Gastrocnemius medialis (tissue), 4 donors: ENCODE measurements at regions not wholly inside any gene's neighbourhood (a gene's known extent, or its start where the extent isn't known, plus 50 kb on each side); places are given as distances from the start of the nearest gene placed in this dataset.

Source experiments
- ATAC-seq, 2 donors: fragments of 150-250 bp; one replicate each; pipeline ENCODE4 v1.9.1; 2016
- DNase-seq, 2 donors: peaks; one replicate each; pipeline ENCODE4 v3.0.0-alpha.2; 2019
- H3K27ac ChIP-seq, 4 donors: fragments of 200-600 bp; sonication (generic); 1 replicate in 1 of 4; 2 replicates in 3 of 4; pipeline ENCODE4 v1.5.1; 2016 to 2018; ENCODE audit warnings: mild to moderate bottlenecking in 2 of 4, moderate library complexity in 1 of 4
- H3K27me3 ChIP-seq, 3 donors: fragments of 200-600 bp; sonication (generic) in 2 of 3; 1 replicate in 1 of 3; 2 replicates in 2 of 3; pipeline versions ENCODE4 v1.5.1 to v1.6.0; 2016 to 2019; ENCODE audit warnings: mild to moderate bottlenecking in 1 of 3, moderate library complexity in 1 of 3
- H3K36me3 ChIP-seq, 2 donors: fragments of 200-600 bp; sonication (generic) in 1 of 2; one replicate each; pipeline ENCODE4 v1.5.1; 2017 to 2018
- H3K4me1 ChIP-seq, 2 donors: fragments of 200-600 bp; sonication (generic) in 1 of 2; one replicate each; pipeline ENCODE4 v1.5.1; 2016 to 2017; ENCODE audit warnings: mild to moderate bottlenecking in 2 of 2
- H3K4me3 ChIP-seq, 4 donors: fragments of 200-600 bp; sonication (generic) in 3 of 4; 1 replicate in 1 of 4; 2 replicates in 3 of 4; pipeline ENCODE4 v1.5.1; 2016 to 2019; ENCODE audit warnings: mild to moderate bottlenecking in 2 of 4
- H3K9me3 ChIP-seq, 3 donors: fragments of 200-600 bp; sonication (generic) in 2 of 3; 1 replicate in 1 of 3; 2 replicates in 2 of 3; pipeline ENCODE4 v1.5.1; 2016 to 2019
- POLR2A ChIP-seq, 2 donors: fragments of 450-650 bp; IDR thresholded peaks; one replicate each; pipeline ENCODE4 v1.6.1; 2017; ENCODE audit warnings: antibody characterized with exemption in 2 of 2, mild to moderate bottlenecking in 2 of 2, moderate library complexity in 2 of 2
- in situ Hi-C, 4 donors: fragments of 200-750 bp; cut with MboI; loops; one replicate each; pipeline versions ENCODE4 v1.15.0 to v1.8.0; 2017; ENCODE audit warnings: low sequenced_read_pairs in 4 of 4
- intact Hi-C: fragments of 100-400 bp; cut with DNase I; formaldehyde crosslinking; loops from one replicate; pipeline ENCODE4 v1.15.1; 2023; ENCODE audit warnings: low total_unique reads
- TF ChIP-seq, protein P1 (sequence below), 5 experiments: fragments of 450-650 bp in 3 of 5; fragments of 200-600 bp in 2 of 5; sonication (generic) in 2 of 5; IDR thresholded peaks in 4 of 5; conservative IDR thresholded peaks in 1 of 5; 1 replicate in 4 of 5; 2 replicates in 1 of 5; pipeline ENCODE4 v1.5.1; 2016 to 2019; ENCODE audit warnings: antibody characterized with exemption in 5 of 5, mild to moderate bottlenecking in 3 of 5, moderate library complexity in 3 of 5

- Histone ChIP-seq H3K27me3 (no peaks in the 10 kb centered on the region), H3K9me3 (no peaks in the 10 kb centered on the region), H3K4me1 (no peaks in the 10 kb centered on the region), H3K4me3 (no peak overlapping the region), H3K27ac (no peak overlapping the region), H3K36me3 (no peaks in the 10 kb centered on the region)
- DNase-seq (no peak), ATAC-seq (no peak)
- in situ Hi-C loops (no loop called here), intact Hi-C loops (no loop called here)
- no peak for TF ChIP-seq POLR2A (IDR thresholded peaks at IDR 0.05)
- TF ChIP-seq, protein P1, sequence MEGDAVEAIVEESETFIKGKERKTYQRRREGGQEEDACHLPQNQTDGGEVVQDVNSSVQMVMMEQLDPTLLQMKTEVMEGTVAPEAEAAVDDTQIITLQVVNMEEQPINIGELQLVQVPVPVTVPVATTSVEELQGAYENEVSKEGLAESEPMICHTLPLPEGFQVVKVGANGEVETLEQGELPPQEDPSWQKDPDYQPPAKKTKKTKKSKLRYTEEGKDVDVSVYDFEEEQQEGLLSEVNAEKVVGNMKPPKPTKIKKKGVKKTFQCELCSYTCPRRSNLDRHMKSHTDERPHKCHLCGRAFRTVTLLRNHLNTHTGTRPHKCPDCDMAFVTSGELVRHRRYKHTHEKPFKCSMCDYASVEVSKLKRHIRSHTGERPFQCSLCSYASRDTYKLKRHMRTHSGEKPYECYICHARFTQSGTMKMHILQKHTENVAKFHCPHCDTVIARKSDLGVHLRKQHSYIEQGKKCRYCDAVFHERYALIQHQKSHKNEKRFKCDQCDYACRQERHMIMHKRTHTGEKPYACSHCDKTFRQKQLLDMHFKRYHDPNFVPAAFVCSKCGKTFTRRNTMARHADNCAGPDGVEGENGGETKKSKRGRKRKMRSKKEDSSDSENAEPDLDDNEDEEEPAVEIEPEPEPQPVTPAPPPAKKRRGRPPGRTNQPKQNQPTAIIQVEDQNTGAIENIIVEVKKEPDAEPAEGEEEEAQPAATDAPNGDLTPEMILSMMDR (IDR thresholded peaks at IDR 0.05 in 4 of 5, conservative IDR thresholded peaks at IDR 0.05 in 1 of 5): no peak
Measured at GRCh38 chr4:22906045-22906444, 213.3 kb downstream of the GBA3 start.

- Histone ChIP-seq H3K4me1 (no peaks in the 10 kb centered on the region), H3K4me3 (no peak overlapping the region), H3K36me3 (no peaks in the 10 kb centered on the region), H3K27ac (no peak overlapping the region), H3K9me3 (no peaks in the 10 kb centered on the region), H3K27me3 (no peaks in the 10 kb centered on the region)
- in situ Hi-C loops (no loop called here), intact Hi-C loops (no loop called here)
- ATAC-seq: no peak
- no peak for DNase-seq
- TF ChIP-seq POLR2A (IDR thresholded peaks at IDR 0.05): no peak
- TF ChIP-seq, protein P1 (IDR thresholded peaks at IDR 0.05 in 4 of 5, conservative IDR thresholded peaks at IDR 0.05 in 1 of 5): no peak
Measured at GRCh38 chr4:22903913-22904312, 211.2 kb downstream of the GBA3 start.

DNA sequence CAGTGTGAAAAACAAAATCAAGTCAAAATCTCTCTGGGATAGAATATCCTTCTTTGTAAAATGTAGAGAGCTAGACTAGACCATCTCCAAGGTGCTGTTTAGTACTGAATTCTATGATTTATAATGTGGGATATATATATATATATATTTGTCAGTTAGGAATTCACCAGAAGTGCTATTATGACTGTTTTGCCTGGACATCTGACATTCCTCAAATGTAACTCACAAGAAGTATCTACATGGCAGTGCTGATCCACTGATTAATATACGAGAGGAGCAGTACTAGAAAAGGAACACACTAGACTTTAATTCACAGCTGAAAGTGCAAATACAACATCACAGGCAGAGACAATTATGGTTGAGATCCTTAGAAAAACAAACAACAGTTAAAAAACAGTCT is 208.9 kb downstream of the GBA3 start:
- intact Hi-C loops: no loop called here
- no peaks in the 10 kb centered on the region for H3K36me3 ChIP-seq
- H3K4me3 ChIP-seq: no peak overlapping the region
- TF ChIP-seq, protein P1 (IDR thresholded peaks at IDR 0.05 in 4 of 5, conservative IDR thresholded peaks at IDR 0.05 in 1 of 5): no peak
- no peak for TF ChIP-seq POLR2A (IDR thresholded peaks at IDR 0.05)
- H3K9me3 ChIP-seq: no peaks in the 10 kb centered on the region
- no peaks in the 10 kb centered on the region for H3K27me3 ChIP-seq
- no peak for ATAC-seq
- in situ Hi-C loops: no loop called here
- DNase-seq: no peak
- no peaks in the 10 kb centered on the region for H3K4me1 ChIP-seq
- no peak overlapping the region for H3K27ac ChIP-seq

- intact Hi-C loops (no loop called here), in situ Hi-C loops (no loop called here)
- no peak for ATAC-seq
Measured at GRCh38 chr4:22900876-22901275, 208.1 kb downstream of the GBA3 start.

More at GRCh38 chr4:22900876-22901275, 208.1 kb downstream of the GBA3 start:
- DNase-seq: no peak
- TF ChIP-seq POLR2A (IDR thresholded peaks at IDR 0.05): no peak
- TF ChIP-seq, protein P1 (IDR thresholded peaks at IDR 0.05 in 4 of 5, conservative IDR thresholded peaks at IDR 0.05 in 1 of 5): no peak
- H3K9me3 ChIP-seq: no peaks in the 10 kb centered on the region
- no peak overlapping the region for H3K4me3 ChIP-seq
- no peaks in the 10 kb centered on the region for H3K4me1 ChIP-seq
- H3K27ac ChIP-seq: no peak overlapping the region
- H3K27me3 ChIP-seq: no peaks in the 10 kb centered on the region
- H3K36me3 ChIP-seq: no peaks in the 10 kb centered on the region
